HEK293T (cell line): ENCODE measurements at regions not wholly inside any gene's neighbourhood (a gene's known extent, or its start where the extent isn't known, plus 50 kb on each side); places are given as distances from the start of the nearest gene placed in this dataset.

Experiments used
- ARNT ChIP-seq: fragments of 450-650 bp; IDR thresholded peaks from 2 replicates; pipeline ENCODE4 v1.6.1; 2017; ENCODE audit warnings: mild to moderate bottlenecking
- BHLHE40 ChIP-seq: fragments of 450-650 bp; IDR thresholded peaks from 2 replicates; pipeline ENCODE4 v1.6.1; 2016; ENCODE audit warnings: mild to moderate bottlenecking, moderate library complexity, borderline replicate concordance
- FOXA1 ChIP-seq: fragments of 450-650 bp; IDR thresholded peaks from 2 replicates; pipeline ENCODE4 v1.6.1; 2016; ENCODE audit warnings: mild to moderate bottlenecking
- FOXM1 ChIP-seq: fragments of 450-650 bp; IDR thresholded peaks from 2 replicates; pipeline ENCODE4 v1.6.1; 2017; ENCODE audit warnings: mild to moderate bottlenecking, borderline replicate concordance
- L3MBTL2 ChIP-seq: fragments of 450-650 bp; conservative IDR thresholded peaks from 2 replicates; pipeline ENCODE4 v1.6.1; 2016; ENCODE audit warnings: mild to moderate bottlenecking
- NFRKB ChIP-seq: fragments of 450-650 bp; IDR thresholded peaks from 2 replicates; pipeline ENCODE4 v1.6.1; 2016; ENCODE audit warnings: mild to moderate bottlenecking, moderate library complexity
- SP1 ChIP-seq: fragments of 450-650 bp; IDR thresholded peaks from 2 replicates; pipeline ENCODE4 v1.6.1; 2017
- SUZ12 ChIP-seq: fragments of 450-650 bp; IDR thresholded peaks from 2 replicates; pipeline ENCODE4 v1.6.1; 2016; ENCODE audit warnings: mild to moderate bottlenecking
- ZNF384 ChIP-seq: fragments of 450-650 bp; IDR thresholded peaks from 2 replicates; pipeline ENCODE4 v1.6.1; 2016
- TF ChIP-seq, protein P1 (sequence below): fragments of 450-650 bp; IDR thresholded peaks from 2 replicates; pipeline ENCODE4 v1.6.1; 2016

DNA sequence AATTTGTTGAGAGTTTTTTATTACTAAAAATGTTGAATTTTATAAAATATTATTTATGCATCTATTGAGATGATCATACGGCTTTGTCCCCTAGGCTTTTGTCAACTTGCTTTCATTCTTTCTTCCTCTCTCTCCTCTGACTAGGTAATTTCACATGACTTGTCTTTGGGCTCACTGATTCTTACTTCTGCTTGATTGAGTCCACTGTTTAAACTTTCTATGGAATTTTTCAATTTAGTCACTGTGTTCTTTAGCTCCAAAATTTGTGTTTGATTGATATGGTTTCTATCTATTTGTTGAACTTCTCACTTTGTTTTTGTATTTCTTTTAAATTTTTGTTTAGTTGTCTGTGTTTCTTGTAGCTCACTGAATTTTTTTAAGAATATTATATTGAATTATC, 65.9 kb upstream of the PTPRZ1 start:
- no peak for TF ChIP-seq SP1
- TF ChIP-seq, protein P1, sequence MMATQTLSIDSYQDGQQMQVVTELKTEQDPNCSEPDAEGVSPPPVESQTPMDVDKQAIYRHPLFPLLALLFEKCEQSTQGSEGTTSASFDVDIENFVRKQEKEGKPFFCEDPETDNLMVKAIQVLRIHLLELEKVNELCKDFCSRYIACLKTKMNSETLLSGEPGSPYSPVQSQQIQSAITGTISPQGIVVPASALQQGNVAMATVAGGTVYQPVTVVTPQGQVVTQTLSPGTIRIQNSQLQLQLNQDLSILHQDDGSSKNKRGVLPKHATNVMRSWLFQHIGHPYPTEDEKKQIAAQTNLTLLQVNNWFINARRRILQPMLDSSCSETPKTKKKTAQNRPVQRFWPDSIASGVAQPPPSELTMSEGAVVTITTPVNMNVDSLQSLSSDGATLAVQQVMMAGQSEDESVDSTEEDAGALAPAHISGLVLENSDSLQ: no peak
- no peak for TF ChIP-seq ZNF384
- TF ChIP-seq SUZ12: no peak
- TF ChIP-seq BHLHE40: no peak
- no peak for TF ChIP-seq FOXA1
- no peak for TF ChIP-seq L3MBTL2
- TF ChIP-seq ARNT: no peak
- TF ChIP-seq NFRKB: no peak
- TF ChIP-seq FOXM1: no peak
